ENCODE measurements at regions not wholly inside any gene's neighbourhood (a gene's known extent, or its start where the extent isn't known, plus 50 kb on each side); places are given as distances from the start of the nearest gene placed in this dataset.

DNA sequence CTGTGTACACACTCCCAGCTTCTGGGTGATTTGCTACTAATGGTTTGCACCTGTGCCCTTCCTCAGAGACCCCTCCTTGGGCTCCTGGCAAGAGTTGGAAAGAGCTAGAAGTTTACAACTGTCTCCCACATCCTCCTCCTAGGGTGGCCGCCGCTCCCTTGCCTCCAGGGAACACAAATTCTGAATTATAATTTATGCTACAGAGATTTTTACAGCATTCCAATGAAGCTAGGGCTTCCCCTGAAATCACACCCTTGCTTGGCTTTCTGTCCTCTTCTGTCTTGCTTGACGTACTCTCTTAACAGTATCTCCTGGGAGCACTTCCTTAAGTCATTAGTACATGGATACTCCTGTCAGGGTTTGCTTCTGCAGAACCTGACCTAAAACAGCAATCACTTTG lies 180.2 kb downstream of the KCNA5 start (continued):
- TF ChIP-seq NFXL1 (IDR thresholded peaks at IDR 0.05; ENCODE audit: borderline replicate concordance): no peak
- TF ChIP-seq, protein P1, sequence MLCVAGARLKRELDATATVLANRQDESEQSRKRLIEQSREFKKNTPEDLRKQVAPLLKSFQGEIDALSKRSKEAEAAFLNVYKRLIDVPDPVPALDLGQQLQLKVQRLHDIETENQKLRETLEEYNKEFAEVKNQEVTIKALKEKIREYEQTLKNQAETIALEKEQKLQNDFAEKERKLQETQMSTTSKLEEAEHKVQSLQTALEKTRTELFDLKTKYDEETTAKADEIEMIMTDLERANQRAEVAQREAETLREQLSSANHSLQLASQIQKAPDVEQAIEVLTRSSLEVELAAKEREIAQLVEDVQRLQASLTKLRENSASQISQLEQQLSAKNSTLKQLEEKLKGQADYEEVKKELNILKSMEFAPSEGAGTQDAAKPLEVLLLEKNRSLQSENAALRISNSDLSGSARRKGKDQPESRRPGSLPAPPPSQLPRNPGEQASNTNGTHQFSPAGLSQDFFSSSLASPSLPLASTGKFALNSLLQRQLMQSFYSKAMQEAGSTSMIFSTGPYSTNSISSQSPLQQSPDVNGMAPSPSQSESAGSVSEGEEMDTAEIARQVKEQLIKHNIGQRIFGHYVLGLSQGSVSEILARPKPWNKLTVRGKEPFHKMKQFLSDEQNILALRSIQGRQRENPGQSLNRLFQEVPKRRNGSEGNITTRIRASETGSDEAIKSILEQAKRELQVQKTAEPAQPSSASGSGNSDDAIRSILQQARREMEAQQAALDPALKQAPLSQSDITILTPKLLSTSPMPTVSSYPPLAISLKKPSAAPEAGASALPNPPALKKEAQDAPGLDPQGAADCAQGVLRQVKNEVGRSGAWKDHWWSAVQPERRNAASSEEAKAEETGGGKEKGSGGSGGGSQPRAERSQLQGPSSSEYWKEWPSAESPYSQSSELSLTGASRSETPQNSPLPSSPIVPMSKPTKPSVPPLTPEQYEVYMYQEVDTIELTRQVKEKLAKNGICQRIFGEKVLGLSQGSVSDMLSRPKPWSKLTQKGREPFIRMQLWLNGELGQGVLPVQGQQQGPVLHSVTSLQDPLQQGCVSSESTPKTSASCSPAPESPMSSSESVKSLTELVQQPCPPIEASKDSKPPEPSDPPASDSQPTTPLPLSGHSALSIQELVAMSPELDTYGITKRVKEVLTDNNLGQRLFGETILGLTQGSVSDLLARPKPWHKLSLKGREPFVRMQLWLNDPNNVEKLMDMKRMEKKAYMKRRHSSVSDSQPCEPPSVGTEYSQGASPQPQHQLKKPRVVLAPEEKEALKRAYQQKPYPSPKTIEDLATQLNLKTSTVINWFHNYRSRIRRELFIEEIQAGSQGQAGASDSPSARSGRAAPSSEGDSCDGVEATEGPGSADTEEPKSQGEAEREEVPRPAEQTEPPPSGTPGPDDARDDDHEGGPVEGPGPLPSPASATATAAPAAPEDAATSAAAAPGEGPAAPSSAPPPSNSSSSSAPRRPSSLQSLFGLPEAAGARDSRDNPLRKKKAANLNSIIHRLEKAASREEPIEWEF (IDR thresholded peaks at IDR 0.05; ENCODE audit: insufficient replicate concordance, low read depth, low read length): no peak
- TF ChIP-seq, protein P2, sequence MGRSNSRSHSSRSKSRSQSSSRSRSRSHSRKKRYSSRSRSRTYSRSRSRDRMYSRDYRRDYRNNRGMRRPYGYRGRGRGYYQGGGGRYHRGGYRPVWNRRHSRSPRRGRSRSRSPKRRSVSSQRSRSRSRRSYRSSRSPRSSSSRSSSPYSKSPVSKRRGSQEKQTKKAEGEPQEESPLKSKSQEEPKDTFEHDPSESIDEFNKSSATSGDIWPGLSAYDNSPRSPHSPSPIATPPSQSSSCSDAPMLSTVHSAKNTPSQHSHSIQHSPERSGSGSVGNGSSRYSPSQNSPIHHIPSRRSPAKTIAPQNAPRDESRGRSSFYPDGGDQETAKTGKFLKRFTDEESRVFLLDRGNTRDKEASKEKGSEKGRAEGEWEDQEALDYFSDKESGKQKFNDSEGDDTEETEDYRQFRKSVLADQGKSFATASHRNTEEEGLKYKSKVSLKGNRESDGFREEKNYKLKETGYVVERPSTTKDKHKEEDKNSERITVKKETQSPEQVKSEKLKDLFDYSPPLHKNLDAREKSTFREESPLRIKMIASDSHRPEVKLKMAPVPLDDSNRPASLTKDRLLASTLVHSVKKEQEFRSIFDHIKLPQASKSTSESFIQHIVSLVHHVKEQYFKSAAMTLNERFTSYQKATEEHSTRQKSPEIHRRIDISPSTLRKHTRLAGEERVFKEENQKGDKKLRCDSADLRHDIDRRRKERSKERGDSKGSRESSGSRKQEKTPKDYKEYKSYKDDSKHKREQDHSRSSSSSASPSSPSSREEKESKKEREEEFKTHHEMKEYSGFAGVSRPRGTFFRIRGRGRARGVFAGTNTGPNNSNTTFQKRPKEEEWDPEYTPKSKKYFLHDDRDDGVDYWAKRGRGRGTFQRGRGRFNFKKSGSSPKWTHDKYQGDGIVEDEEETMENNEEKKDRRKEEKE (IDR thresholded peaks at IDR 0.05): no peak
- no peak for TF ChIP-seq CEBPB (IDR thresholded peaks at IDR 0.05; ENCODE audit: borderline replicate concordance in 1 of 2, low read depth in 2 of 2, low read length in 2 of 2)
- TF ChIP-seq, protein P3, sequence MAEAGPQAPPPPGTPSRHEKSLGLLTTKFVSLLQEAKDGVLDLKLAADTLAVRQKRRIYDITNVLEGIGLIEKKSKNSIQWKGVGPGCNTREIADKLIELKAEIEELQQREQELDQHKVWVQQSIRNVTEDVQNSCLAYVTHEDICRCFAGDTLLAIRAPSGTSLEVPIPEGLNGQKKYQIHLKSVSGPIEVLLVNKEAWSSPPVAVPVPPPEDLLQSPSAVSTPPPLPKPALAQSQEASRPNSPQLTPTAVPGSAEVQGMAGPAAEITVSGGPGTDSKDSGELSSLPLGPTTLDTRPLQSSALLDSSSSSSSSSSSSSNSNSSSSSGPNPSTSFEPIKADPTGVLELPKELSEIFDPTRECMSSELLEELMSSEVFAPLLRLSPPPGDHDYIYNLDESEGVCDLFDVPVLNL (IDR thresholded peaks at IDR 0.05; ENCODE audit: low read depth, low read length): no peak
- TF ChIP-seq FOXM1 (IDR thresholded peaks at IDR 0.05; ENCODE audit: low read depth, low read length): no peak

All from GM12878 (cell line).